Fibroblast of lung (primary cell): ENCODE measurements at regions not wholly inside any gene's neighbourhood (a gene's known extent, or its start where the extent isn't known, plus 50 kb on each side); places are given as distances from the start of the nearest gene placed in this dataset.

Experiments
- DNase-seq, 2 donors: peaks; one replicate each; pipeline versions ENCODE4 v3.0.0 to v3.0.0-alpha.2; 2010; ENCODE audit warnings: low read depth in 2 of 2
- H2AFZ ChIP-seq: 2 replicates; pipeline ENCODE4 v1.5.1; 2012; ENCODE audit warnings: low read length, control low read depth, inconsistent platforms
- H3K27ac ChIP-seq: 2 replicates; pipeline ENCODE4 v1.5.1; 2011; ENCODE audit warnings: low read length, control low read depth; ENCODE audit not compliant: insufficient read depth
- H3K27me3 ChIP-seq: 2 replicates; pipeline ENCODE4 v1.5.1; 2011; ENCODE audit warnings: mild to moderate bottlenecking, low read length; ENCODE audit not compliant: control insufficient read depth, insufficient read depth
- H3K36me3 ChIP-seq: 2 replicates; pipeline ENCODE4 v1.5.1; 2011; ENCODE audit warnings: low read length; ENCODE audit not compliant: control insufficient read depth, insufficient read depth
- H3K4me1 ChIP-seq: 2 replicates; pipeline ENCODE4 v1.5.1; 2011; ENCODE audit warnings: low read length; ENCODE audit not compliant: control insufficient read depth, insufficient read depth; ENCODE audit errors: extremely low read depth
- H3K4me2 ChIP-seq: 2 replicates; pipeline ENCODE4 v1.5.1; 2011; ENCODE audit warnings: low read length, control low read depth; ENCODE audit not compliant: insufficient read depth; ENCODE audit errors: extremely low read depth
- H3K4me3 ChIP-seq, 4 experiments: fragments of 200-600 bp in 1 of 4; sonication (generic) in 1 of 4; replicated peaks in 1 of 4; 2 replicates each; pipeline ENCODE4 v1.5.1; 2011 to 2016; ENCODE audit warnings: low read length in 4 of 4, low read depth in 3 of 4, mild to moderate bottlenecking in 3 of 4, control low read depth in 2 of 4, inconsistent platforms in 1 of 4, mixed read lengths in 1 of 4; ENCODE audit not compliant: insufficient read depth in 1 of 4; ENCODE audit errors: control extremely low read depth in 1 of 4
- H3K79me2 ChIP-seq: 2 replicates; pipeline ENCODE4 v1.5.1; 2012; ENCODE audit warnings: mild to moderate bottlenecking, low read length, inconsistent platforms; ENCODE audit not compliant: control insufficient read depth, insufficient read depth
- H3K9ac ChIP-seq: 2 replicates; pipeline ENCODE4 v1.5.1; 2011; ENCODE audit warnings: mild to moderate bottlenecking, low read length, control low read depth; ENCODE audit not compliant: insufficient read depth
- H3K9me3 ChIP-seq: 2 replicates; pipeline ENCODE4 v1.5.1; 2012; ENCODE audit warnings: low read depth, low read length; ENCODE audit not compliant: control insufficient read depth, insufficient read depth
- H4K20me1 ChIP-seq: 2 replicates; pipeline ENCODE4 v1.5.1; 2011; ENCODE audit warnings: low read length; ENCODE audit not compliant: control insufficient read depth, insufficient read depth; ENCODE audit errors: extremely low read depth
- EZH2 ChIP-seq: IDR thresholded peaks from 2 replicates; pipeline ENCODE4 v1.5.1; 2012; ENCODE audit warnings: low read length, control low read depth, mild to moderate bottlenecking; ENCODE audit errors: missing control alignments
- TF ChIP-seq, protein P1 (sequence below), 2 donors: IDR thresholded peaks in 1 of 2; conservative IDR thresholded peaks in 1 of 2; 1 replicate in 1 of 2; 2 replicates in 1 of 2; pipeline ENCODE4 v1.5.1; 2011 to 2012; ENCODE audit warnings: low read length in 2 of 2, control low read depth in 1 of 2, inconsistent platforms in 1 of 2, low read depth in 1 of 2, mild to moderate bottlenecking in 1 of 2

DNA sequence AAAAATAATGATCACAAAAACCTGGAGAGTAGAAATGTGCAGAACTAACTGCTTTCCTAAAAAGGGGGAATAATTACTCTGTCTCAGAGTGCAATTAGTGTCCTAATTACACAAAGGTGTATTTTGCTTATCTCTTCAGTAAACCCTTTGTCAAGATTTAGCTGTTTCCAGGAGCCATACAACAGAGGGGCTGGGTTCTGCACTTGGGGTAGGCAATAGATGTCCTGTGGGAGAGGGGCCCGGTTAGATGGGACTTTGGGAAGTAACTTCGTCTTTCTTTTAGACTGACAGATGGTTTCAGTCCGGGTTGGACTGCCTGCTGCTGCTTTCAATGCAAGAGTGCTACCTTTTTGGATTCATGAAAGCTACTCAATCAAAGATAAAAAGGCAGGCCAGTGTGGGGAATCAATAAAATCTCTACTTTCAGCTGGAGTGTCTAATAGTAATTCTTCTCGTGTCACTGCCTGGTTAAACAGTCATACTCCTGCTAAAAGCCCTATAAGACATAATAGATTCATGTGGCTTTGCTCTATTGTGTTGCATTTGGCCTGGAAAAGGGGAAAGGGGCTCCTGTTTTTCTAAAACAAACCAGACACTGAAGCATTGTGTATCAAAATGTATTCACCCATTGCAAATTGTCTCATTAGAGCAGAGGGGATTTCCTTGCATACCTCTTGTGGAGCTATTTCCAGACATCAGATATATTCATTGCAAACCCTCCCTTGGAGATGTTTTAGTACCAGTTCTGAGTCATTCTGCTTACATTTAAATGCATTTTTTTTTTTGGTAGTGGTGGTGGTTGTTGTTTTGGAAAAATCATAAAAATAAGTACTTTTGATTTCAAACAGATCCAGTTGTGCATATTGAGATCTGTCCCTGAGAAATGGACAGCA, 83.3 kb upstream of the PCDH8 start:
- Histone ChIP-seq H2AFZ (no peak overlapping the region), H3K4me2 (no peak overlapping the region), H3K9me3 (no peaks in the 10 kb centered on the region), H4K20me1 (no peaks in the 10 kb centered on the region), H3K4me3 (no peak overlapping the region), H3K27me3 (no peaks in the 10 kb centered on the region), H3K27ac (no peak overlapping the region), H3K9ac (no peak overlapping the region), H3K36me3 (no peaks in the 10 kb centered on the region), H3K79me2 (no peaks in the 10 kb centered on the region), H3K4me1 (no peaks in the 10 kb centered on the region)
- no peak for DNase-seq
- TF ChIP-seq, protein P1, sequence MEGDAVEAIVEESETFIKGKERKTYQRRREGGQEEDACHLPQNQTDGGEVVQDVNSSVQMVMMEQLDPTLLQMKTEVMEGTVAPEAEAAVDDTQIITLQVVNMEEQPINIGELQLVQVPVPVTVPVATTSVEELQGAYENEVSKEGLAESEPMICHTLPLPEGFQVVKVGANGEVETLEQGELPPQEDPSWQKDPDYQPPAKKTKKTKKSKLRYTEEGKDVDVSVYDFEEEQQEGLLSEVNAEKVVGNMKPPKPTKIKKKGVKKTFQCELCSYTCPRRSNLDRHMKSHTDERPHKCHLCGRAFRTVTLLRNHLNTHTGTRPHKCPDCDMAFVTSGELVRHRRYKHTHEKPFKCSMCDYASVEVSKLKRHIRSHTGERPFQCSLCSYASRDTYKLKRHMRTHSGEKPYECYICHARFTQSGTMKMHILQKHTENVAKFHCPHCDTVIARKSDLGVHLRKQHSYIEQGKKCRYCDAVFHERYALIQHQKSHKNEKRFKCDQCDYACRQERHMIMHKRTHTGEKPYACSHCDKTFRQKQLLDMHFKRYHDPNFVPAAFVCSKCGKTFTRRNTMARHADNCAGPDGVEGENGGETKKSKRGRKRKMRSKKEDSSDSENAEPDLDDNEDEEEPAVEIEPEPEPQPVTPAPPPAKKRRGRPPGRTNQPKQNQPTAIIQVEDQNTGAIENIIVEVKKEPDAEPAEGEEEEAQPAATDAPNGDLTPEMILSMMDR (conservative IDR thresholded peaks at IDR 0.05 in 1 of 2, IDR thresholded peaks at IDR 0.05 in 1 of 2; ENCODE audit: low read depth in 1 of 2, low read length in 2 of 2): no peak
- no peak for TF ChIP-seq EZH2

- H2AFZ ChIP-seq: no peak overlapping the region
- H3K36me3 ChIP-seq: no peaks in the 10 kb centered on the region
- H3K4me1 ChIP-seq: no peaks in the 10 kb centered on the region
- H3K4me3 ChIP-seq: no peak overlapping the region
- H3K9ac ChIP-seq: no peak overlapping the region
- H3K27me3 ChIP-seq: no peaks in the 10 kb centered on the region
- no peaks in the 10 kb centered on the region for H4K20me1 ChIP-seq
- H3K27ac ChIP-seq: no peak overlapping the region
- H3K4me2 ChIP-seq: no peak overlapping the region
- no peaks in the 10 kb centered on the region for H3K9me3 ChIP-seq
- no peaks in the 10 kb centered on the region for H3K79me2 ChIP-seq
- no peak for DNase-seq
- TF ChIP-seq, protein P1 (conservative IDR thresholded peaks at IDR 0.05 in 1 of 2, IDR thresholded peaks at IDR 0.05 in 1 of 2; ENCODE audit: low read depth in 1 of 2, low read length in 2 of 2): no peak
- TF ChIP-seq EZH2: no peak
Observed at GRCh38 chr13:52931131-52931530, 82.7 kb upstream of the PCDH8 start.

GRCh38 chr13:52929846-52930245, 81.4 kb upstream of the PCDH8 start:
- no peak overlapping the region for H3K27ac ChIP-seq
- TF ChIP-seq EZH2: no peak
- TF ChIP-seq, protein P1 (conservative IDR thresholded peaks at IDR 0.05 in 1 of 2, IDR thresholded peaks at IDR 0.05 in 1 of 2; ENCODE audit: low read depth in 1 of 2, low read length in 2 of 2): no peak
- no peak for DNase-seq

More at GRCh38 chr13:52929846-52930245, 81.4 kb upstream of the PCDH8 start:
- Histone ChIP-seq H3K4me1 (no peaks in the 10 kb centered on the region), H3K36me3 (no peaks in the 10 kb centered on the region), H3K4me2 (no peak overlapping the region), H3K4me3 (no peak overlapping the region), H3K27me3 (no peaks in the 10 kb centered on the region), H4K20me1 (no peaks in the 10 kb centered on the region), H3K9me3 (no peaks in the 10 kb centered on the region), H2AFZ (no peak overlapping the region), H3K9ac (no peak overlapping the region), H3K79me2 (no peaks in the 10 kb centered on the region)
